C4-2B (cell line): ENCODE measurements at regions not wholly inside any gene's neighbourhood (a gene's known extent, or its start where the extent isn't known, plus 50 kb on each side); places are given as distances from the start of the nearest gene placed in this dataset.

Experiments used
- H3K27ac ChIP-seq: fragments of 450-650 bp; 2 replicates; pipeline ENCODE4 v1.5.1; 2017
- ZFX ChIP-seq: fragments of 450-650 bp; IDR thresholded peaks from 2 replicates; pipeline ENCODE4 v1.6.1; 2017
- TF ChIP-seq, protein P1 (sequence below): fragments of 450-650 bp; conservative IDR thresholded peaks from 2 replicates; pipeline ENCODE4 v1.5.1; 2017; ENCODE audit warnings: mild to moderate bottlenecking

DNA sequence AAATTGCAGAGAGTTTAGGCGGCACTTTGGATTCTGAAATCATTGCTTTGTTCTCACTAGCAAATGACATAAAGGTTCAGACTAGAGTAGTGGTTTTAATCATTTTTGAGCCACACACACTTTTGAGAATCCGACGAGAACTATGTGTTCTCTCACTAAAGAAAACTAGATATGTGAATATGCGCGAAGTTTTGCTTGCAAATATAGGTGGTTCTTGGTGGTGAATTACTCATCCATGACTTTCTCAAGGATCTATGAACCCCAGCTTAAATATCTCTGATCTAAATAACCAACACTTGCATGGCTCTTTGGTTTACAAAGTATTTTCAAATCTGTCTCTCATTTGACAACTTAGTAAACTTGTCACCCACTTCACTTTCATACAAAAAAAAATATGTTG is 54.8 kb downstream of the NOG start:
- H3K27ac ChIP-seq: no peak overlapping the region
- no peak for TF ChIP-seq ZFX
- TF ChIP-seq, protein P1, sequence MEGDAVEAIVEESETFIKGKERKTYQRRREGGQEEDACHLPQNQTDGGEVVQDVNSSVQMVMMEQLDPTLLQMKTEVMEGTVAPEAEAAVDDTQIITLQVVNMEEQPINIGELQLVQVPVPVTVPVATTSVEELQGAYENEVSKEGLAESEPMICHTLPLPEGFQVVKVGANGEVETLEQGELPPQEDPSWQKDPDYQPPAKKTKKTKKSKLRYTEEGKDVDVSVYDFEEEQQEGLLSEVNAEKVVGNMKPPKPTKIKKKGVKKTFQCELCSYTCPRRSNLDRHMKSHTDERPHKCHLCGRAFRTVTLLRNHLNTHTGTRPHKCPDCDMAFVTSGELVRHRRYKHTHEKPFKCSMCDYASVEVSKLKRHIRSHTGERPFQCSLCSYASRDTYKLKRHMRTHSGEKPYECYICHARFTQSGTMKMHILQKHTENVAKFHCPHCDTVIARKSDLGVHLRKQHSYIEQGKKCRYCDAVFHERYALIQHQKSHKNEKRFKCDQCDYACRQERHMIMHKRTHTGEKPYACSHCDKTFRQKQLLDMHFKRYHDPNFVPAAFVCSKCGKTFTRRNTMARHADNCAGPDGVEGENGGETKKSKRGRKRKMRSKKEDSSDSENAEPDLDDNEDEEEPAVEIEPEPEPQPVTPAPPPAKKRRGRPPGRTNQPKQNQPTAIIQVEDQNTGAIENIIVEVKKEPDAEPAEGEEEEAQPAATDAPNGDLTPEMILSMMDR: no peak

DNA sequence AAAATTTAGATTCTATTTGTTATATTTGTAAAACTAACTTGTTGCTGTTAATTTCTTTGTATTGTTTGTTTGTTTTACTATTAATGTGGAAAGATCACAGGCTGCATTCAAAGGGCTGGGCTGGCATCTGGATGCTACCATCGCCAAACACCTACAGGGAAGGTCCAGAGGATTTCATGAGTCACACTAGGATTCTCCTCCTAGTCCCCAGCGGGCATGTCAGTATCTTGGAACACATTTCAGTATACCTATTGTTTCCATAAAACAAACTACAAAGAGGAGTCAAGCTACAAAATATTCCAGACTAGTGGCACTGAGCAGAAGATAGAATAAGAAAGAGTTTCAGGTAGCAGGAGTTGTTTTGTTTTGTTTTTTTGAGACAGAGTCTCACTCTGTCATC is 55.3 kb downstream of the NOG start:
- H3K27ac ChIP-seq: no peak overlapping the region
- TF ChIP-seq, protein P1: no peak
- TF ChIP-seq ZFX: no peak

DNA sequence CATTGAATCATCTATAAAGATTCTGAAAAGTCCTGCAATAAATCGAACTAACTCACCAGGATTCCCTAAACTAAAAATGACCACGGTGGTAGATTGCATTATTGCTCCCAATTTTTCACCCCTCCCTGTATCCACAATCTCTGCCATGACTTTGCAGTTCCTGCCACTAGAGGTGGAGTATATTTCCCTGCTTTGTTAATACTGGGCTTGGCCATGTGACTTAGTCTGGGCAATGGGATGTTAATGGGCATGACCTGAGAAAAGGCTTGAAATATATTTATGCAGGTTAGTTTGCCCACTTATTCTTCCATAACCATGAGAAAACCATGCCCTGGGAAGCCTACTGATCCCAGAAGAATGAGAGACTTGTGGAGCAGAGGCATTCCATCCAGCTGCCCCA is 59.1 kb downstream of the NOG start:
- TF ChIP-seq, protein P1: no peak
- no peak for TF ChIP-seq ZFX

DNA sequence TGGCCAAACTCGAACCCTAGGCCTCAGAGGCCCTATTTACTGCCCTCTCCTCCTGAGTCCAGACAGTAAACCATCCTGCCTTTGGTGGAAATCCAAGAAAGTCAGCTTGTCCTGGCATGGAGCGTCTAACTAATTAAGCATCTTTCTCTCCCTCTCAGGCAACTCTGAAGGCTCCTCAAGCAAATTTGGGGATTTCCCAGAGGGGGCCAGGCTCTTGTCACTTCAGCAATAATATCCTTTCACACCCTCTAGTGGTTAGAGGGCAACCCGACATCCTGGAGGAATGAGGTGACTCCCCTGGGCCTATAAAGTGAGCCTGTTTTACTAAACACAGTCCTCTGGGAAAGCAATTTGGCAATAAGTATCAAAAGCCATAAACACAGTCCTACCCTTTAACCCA is 60.4 kb downstream of the NOG start:
- no peak overlapping the region for H3K27ac ChIP-seq
- TF ChIP-seq ZFX: no peak
- TF ChIP-seq, protein P1: peak; percentile 61

More for the DNA sequence above, 59.1 kb downstream of the NOG start:
- no peak overlapping the region for H3K27ac ChIP-seq

DNA sequence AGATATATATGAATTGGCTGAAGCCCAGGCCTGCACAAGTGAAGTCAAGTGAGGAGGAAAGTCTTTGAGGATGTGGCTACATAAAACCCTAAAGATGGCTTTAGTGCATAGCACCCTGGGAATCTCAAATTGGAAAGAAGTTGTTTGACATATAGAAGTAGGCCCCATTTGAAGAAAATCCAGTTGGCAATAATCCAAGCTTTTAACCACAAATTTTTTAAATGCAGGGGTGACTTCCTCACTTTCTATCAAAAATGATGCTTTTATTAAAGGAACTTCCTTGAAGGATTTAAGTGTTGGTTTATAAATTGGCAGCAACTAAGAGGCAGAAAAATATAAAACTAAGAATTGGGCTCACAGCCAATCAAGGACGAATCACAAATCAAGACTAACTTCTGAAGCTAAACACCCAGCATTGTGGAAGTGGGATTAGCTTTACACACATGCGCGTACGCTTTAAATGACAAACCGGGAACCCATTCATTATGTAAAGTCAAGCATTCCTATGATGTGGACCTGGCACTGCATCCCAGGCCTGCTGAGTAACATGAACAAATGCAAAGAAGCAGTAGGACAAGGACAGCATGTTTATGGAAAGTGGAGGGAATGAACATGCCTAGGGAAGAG is 63.3 kb downstream of the NOG start:
- no peak overlapping the region for H3K27ac ChIP-seq
- TF ChIP-seq ZFX: no peak
- TF ChIP-seq, protein P1: no peak

DNA sequence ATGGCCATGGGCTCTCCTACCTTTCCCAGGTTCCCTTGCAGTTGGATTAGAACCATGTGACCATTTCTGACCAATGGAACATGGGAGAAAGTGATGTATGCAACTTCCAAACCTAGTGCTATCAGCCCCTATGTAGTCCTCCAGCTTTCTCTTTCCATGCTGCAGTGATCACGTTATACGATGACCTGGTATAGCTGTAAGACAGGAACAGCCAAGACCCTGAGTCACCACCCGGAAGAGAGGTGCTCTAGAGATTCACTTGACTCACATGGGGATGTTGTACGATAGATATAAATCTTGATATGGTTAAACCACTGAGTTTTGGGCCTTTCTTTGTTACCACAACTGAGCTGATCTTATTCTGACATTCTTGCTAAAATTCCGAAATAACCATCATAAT is 65.1 kb downstream of the NOG start:
- TF ChIP-seq, protein P1: no peak
- no peak for TF ChIP-seq ZFX
- no peak overlapping the region for H3K27ac ChIP-seq

DNA sequence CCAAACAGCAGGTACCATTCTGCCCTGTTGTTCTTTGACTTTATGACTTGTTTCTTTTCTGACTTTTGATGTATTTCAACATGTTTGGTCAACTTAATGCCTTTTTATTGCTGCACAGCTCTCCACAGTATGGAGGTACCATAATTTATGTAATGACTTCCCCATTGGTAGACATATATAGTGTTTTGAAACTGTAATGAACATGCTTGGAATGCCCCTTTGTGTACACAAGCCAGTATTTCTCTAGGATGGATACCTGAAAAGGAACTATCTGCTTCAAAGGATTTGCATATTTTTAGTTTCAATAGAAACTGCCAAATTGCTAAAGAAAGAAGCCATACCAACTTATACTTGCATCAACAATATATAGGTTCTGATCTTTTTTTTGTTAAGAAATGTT is 66.1 kb downstream of the NOG start:
- no peak overlapping the region for H3K27ac ChIP-seq
- TF ChIP-seq, protein P1: no peak
- no peak for TF ChIP-seq ZFX
